Neutrophil (primary cell): ENCODE measurements at regions not wholly inside any gene's neighbourhood (a gene's known extent, or its start where the extent isn't known, plus 50 kb on each side); places are given as distances from the start of the nearest gene placed in this dataset.

Experiments used
- H3K27ac ChIP-seq: fragments of 200-600 bp; sonication (generic); 2 replicates; pipeline ENCODE4 v1.5.1; 2016; ENCODE audit warnings: mild to moderate bottlenecking, moderate library complexity
- H3K27me3 ChIP-seq: fragments of 200-600 bp; sonication (generic); 2 replicates; pipeline ENCODE4 v1.6.0; 2016; ENCODE audit warnings: mild to moderate bottlenecking
- H3K36me3 ChIP-seq: fragments of 200-600 bp; sonication (generic); 2 replicates; pipeline ENCODE4 v1.5.1; 2017
- H3K4me1 ChIP-seq, 2 experiments: fragments of 200-600 bp in 1 of 2; sonication (generic) in 1 of 2; 1 replicate in 1 of 2; 2 replicates in 1 of 2; pipeline versions ENCODE4 v1.5.1 to v1.6.1; 2013 to 2016; ENCODE audit warnings: low read depth in 1 of 2, low read length in 1 of 2, mild to moderate bottlenecking in 1 of 2, moderate library complexity in 1 of 2; ENCODE audit not compliant: control insufficient read depth in 1 of 2, insufficient read depth in 1 of 2
- H3K4me3 ChIP-seq, 2 experiments: fragments of 200-600 bp in 1 of 2; sonication (generic) in 1 of 2; 1 replicate in 1 of 2; 2 replicates in 1 of 2; pipeline ENCODE4 v1.5.1; 2013 to 2016; ENCODE audit warnings: low read depth in 1 of 2, low read length in 1 of 2, mild to moderate bottlenecking in 1 of 2, moderate library complexity in 1 of 2
- H3K9me3 ChIP-seq: fragments of 200-600 bp; sonication (generic); 2 replicates; pipeline ENCODE4 v1.5.1; 2016
- CTCF ChIP-seq: fragments of 200-600 bp; sonication (generic); IDR thresholded peaks from 2 replicates; pipeline ENCODE4 v1.5.1; 2016; ENCODE audit warnings: antibody characterized with exemption

GRCh38 chr1:76003946-76004345 is 70.6 kb upstream of the ST6GALNAC3 start:
- Histone ChIP-seq H3K36me3 (no peaks in the 10 kb centered on the region), H3K27ac (no peak overlapping the region), H3K9me3 (no peaks in the 10 kb centered on the region), H3K27me3 (no peaks in the 10 kb centered on the region), H3K4me3 (no peak overlapping the region), H3K4me1 (no peaks in the 10 kb centered on the region)
- TF ChIP-seq CTCF = no peak

GRCh38 chr1:76005765-76006164 is 68.8 kb upstream of the ST6GALNAC3 start:
- no peak for TF ChIP-seq CTCF
- Histone ChIP-seq H3K9me3 (no peaks in the 10 kb centered on the region), H3K4me3 (no peak overlapping the region), H3K4me1 (no peaks in the 10 kb centered on the region), H3K27me3 (no peaks in the 10 kb centered on the region), H3K27ac (no peak overlapping the region), H3K36me3 (no peaks in the 10 kb centered on the region)

- TF ChIP-seq CTCF = no peak
- H3K27me3 ChIP-seq = no peaks in the 10 kb centered on the region
- no peaks in the 10 kb centered on the region for H3K4me1 ChIP-seq
- no peaks in the 10 kb centered on the region for H3K9me3 ChIP-seq
- H3K4me3 ChIP-seq = no peak overlapping the region
- H3K36me3 ChIP-seq = no peaks in the 10 kb centered on the region
- no peak overlapping the region for H3K27ac ChIP-seq
Measured at GRCh38 chr1:76006234-76006633, 68.3 kb upstream of the ST6GALNAC3 start.

DNA sequence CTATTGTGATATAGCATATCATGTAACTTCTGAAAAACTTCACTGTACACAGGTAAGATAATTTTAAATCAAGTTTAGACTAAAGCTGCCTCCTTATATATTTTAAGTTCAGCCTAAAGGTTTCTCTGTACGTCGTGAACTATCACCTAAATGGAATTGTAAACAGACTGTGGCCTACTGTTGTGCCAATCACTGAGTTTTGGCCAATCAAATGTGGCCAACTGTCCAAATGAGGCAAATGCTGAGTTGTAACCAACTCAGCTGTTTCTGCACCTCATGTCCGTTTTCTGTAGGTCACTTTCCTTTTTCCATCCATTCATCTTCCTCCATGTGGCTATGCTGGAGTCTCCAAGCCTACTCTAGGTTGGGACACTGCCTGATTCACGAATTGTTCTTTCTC is 63.7 kb upstream of the ST6GALNAC3 start:
- Histone ChIP-seq H3K27ac (no peak overlapping the region), H3K4me1 (no peaks in the 10 kb centered on the region), H3K27me3 (no peaks in the 10 kb centered on the region), H3K4me3 (no peak overlapping the region), H3K9me3 (no peaks in the 10 kb centered on the region), H3K36me3 (no peaks in the 10 kb centered on the region)
- no peak for TF ChIP-seq CTCF

DNA sequence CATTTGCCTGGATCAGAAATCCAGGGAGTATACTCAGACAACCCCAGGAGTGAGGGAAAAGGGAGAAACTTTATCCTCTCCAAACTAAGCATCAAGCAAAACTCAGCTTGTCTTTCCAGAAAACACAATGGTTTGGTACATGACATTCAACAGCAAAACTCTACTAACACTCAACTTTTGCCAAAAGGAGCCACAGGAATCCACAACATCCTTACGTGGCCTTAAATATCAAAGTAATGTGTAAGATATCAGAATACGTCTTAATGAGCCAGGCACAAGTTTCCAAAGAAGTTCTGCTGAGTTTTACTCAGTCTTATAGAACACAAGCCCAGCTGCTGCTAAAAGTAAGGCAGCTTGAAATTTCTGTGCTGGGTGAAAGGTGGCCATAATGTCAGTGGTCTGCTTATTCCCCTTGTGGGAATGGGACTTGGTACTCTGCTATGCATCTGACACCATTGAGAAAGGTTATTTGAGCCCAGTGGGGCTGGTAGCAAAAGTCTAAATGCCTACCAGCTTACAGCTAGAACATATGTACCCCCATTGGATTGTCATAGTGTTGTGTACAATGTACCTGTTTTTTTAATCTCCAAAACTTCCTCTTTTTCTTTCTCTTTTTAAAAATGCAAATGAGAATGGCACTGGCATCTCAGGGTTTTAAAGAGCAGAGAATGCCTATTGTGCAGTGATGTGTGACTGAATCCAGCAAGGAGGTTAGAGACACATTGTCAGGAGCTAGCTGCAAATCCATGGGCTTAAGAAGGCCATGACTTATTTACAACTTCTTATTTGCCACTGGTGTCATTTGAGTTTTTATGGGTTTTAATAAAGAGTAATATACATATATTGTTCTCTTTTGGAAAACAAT is 62.0 kb upstream of the ST6GALNAC3 start:
- Histone ChIP-seq H3K4me1 (no peaks in the 10 kb centered on the region), H3K36me3 (no peaks in the 10 kb centered on the region), H3K9me3 (no peaks in the 10 kb centered on the region), H3K4me3 (no peak overlapping the region), H3K27ac (no peak overlapping the region), H3K27me3 (no peaks in the 10 kb centered on the region)
- no peak for TF ChIP-seq CTCF
